ENCODE measurements at regions not wholly inside any gene's neighbourhood (a gene's known extent, or its start where the extent isn't known, plus 50 kb on each side); places are given as distances from the start of the nearest gene placed in this dataset.
"Not testable (repeated sequence)": the region's sequence is repeated elsewhere in the genome, so short reads cannot be mapped to it uniquely, and the experiment has no call there.

- not testable (repeated sequence) for H3K36me3 Mint-ChIP-seq (ENCODE audit: low read depth); H3K4me3 Mint-ChIP-seq; DNase-seq; H3K27me3 ChIP-seq (ENCODE audit: control insufficient read depth, insufficient read depth, low read length, poor library complexity, severe bottlenecking); H3K4me3 ChIP-seq (ENCODE audit: low read length); H3K27me3 Mint-ChIP-seq (ENCODE audit: insufficient read depth); H3K4me1 ChIP-seq (ENCODE audit: control insufficient read depth, insufficient read depth, low read length); H3K9ac ChIP-seq (ENCODE audit: extremely low read depth, low read length, poor library complexity, severe bottlenecking); H3K27ac Mint-ChIP-seq; H3K4me1 Mint-ChIP-seq; H3K36me3 ChIP-seq (ENCODE audit: control insufficient read depth, insufficient read depth, low read length); H3K9me3 ChIP-seq (ENCODE audit: control insufficient read depth, low read length); H3K27ac ChIP-seq (ENCODE audit: low read depth, low read length)
- 78 to 83% methylated on average over 8 to 20 of the region's 20 CpGs for WGBS, 2 experiments (ENCODE audit: insufficient coverage in 1 of 2, insufficient read length in 1 of 2)
- H3K9me3 Mint-ChIP-seq = peaks cover 60% of the 10 kb centered on the region
These were observed 188.9 kb downstream of the CCT8L2 start for GRCh38 chr22:16403661-16404060.

- not testable (repeated sequence) for H3K27ac Mint-ChIP-seq; H3K9me3 ChIP-seq (ENCODE audit: control insufficient read depth, low read length)
- peaks cover 64% of the 10 kb centered on the region for H3K9me3 Mint-ChIP-seq
These were observed 189.7 kb downstream of the CCT8L2 start for GRCh38 chr22:16402874-16403399.

GRCh38 chr22:16393476-16393875 is 199.1 kb downstream of the CCT8L2 start:
- not testable (repeated sequence) for H3K4me1 ChIP-seq (ENCODE audit: control insufficient read depth, insufficient read depth, low read length); H3K27ac Mint-ChIP-seq; H3K36me3 Mint-ChIP-seq (ENCODE audit: low read depth); H3K27me3 Mint-ChIP-seq (ENCODE audit: insufficient read depth); H3K36me3 ChIP-seq (ENCODE audit: control insufficient read depth, insufficient read depth, low read length); DNase-seq; H3K4me1 Mint-ChIP-seq; H3K9me3 ChIP-seq (ENCODE audit: control insufficient read depth, low read length); H3K27ac ChIP-seq (ENCODE audit: low read depth, low read length); H3K9ac ChIP-seq (ENCODE audit: extremely low read depth, low read length, poor library complexity, severe bottlenecking); H3K4me3 Mint-ChIP-seq; H3K27me3 ChIP-seq (ENCODE audit: control insufficient read depth, insufficient read depth, low read length, poor library complexity, severe bottlenecking); H3K4me3 ChIP-seq (ENCODE audit: low read length)
- peaks cover 76% of the 10 kb centered on the region for H3K9me3 Mint-ChIP-seq
- WGBS, 2 experiments (ENCODE audit: insufficient coverage in 1 of 2, insufficient read length in 1 of 2) = 55% methylated on average over 2 of the region's 2 CpGs; no CpG with 5 or more reads in 1 of the 2 experiments

More at GRCh38 chr22:16402874-16403399, 189.7 kb downstream of the CCT8L2 start:
- H3K36me3 Mint-ChIP-seq (ENCODE audit: low read depth); DNase-seq; H3K4me3 ChIP-seq (ENCODE audit: low read length); H3K27me3 ChIP-seq (ENCODE audit: control insufficient read depth, insufficient read depth, low read length, poor library complexity, severe bottlenecking); H3K36me3 ChIP-seq (ENCODE audit: control insufficient read depth, insufficient read depth, low read length); H3K27ac ChIP-seq (ENCODE audit: low read depth, low read length); H3K4me3 Mint-ChIP-seq; H3K4me1 Mint-ChIP-seq; H3K4me1 ChIP-seq (ENCODE audit: control insufficient read depth, insufficient read depth, low read length); H3K9ac ChIP-seq (ENCODE audit: extremely low read depth, low read length, poor library complexity, severe bottlenecking); H3K27me3 Mint-ChIP-seq (ENCODE audit: insufficient read depth): not testable (repeated sequence)
- WGBS, 2 experiments (ENCODE audit: insufficient coverage in 1 of 2, insufficient read length in 1 of 2) = 55 to 76% methylated on average over 2 to 6 of the region's 6 CpGs

GRCh38 chr22:16391417-16391930 is 201.1 kb downstream of the CCT8L2 start:
- H3K9me3 Mint-ChIP-seq = peaks cover 73% of the 10 kb centered on the region
- not testable (repeated sequence) for H3K4me1 Mint-ChIP-seq; H3K27ac ChIP-seq (ENCODE audit: low read depth, low read length); H3K9ac ChIP-seq (ENCODE audit: extremely low read depth, low read length, poor library complexity, severe bottlenecking); DNase-seq; H3K4me3 Mint-ChIP-seq; H3K9me3 ChIP-seq (ENCODE audit: control insufficient read depth, low read length); H3K4me3 ChIP-seq (ENCODE audit: low read length); H3K27ac Mint-ChIP-seq; H3K4me1 ChIP-seq (ENCODE audit: control insufficient read depth, insufficient read depth, low read length); H3K27me3 ChIP-seq (ENCODE audit: control insufficient read depth, insufficient read depth, low read length, poor library complexity, severe bottlenecking); H3K27me3 Mint-ChIP-seq (ENCODE audit: insufficient read depth); H3K36me3 Mint-ChIP-seq (ENCODE audit: low read depth); H3K36me3 ChIP-seq (ENCODE audit: control insufficient read depth, insufficient read depth, low read length)
- 90 to 92% methylated on average over 4 to 19 of the region's 20 CpGs for WGBS, 2 experiments (ENCODE audit: insufficient coverage in 1 of 2, insufficient read length in 1 of 2)

GRCh38 chr22:16390541-16391217 is 201.9 kb downstream of the CCT8L2 start:
- 83 to 96% methylated on average over 5 to 27 of the region's 31 CpGs for WGBS, 2 experiments (ENCODE audit: insufficient coverage in 1 of 2, insufficient read length in 1 of 2)
- H3K4me3 ChIP-seq (ENCODE audit: low read length); H3K4me3 Mint-ChIP-seq; H3K9me3 ChIP-seq (ENCODE audit: control insufficient read depth, low read length); H3K4me1 ChIP-seq (ENCODE audit: control insufficient read depth, insufficient read depth, low read length); H3K4me1 Mint-ChIP-seq; DNase-seq; H3K9ac ChIP-seq (ENCODE audit: extremely low read depth, low read length, poor library complexity, severe bottlenecking); H3K36me3 ChIP-seq (ENCODE audit: control insufficient read depth, insufficient read depth, low read length); H3K27me3 ChIP-seq (ENCODE audit: control insufficient read depth, insufficient read depth, low read length, poor library complexity, severe bottlenecking); H3K27me3 Mint-ChIP-seq (ENCODE audit: insufficient read depth); H3K27ac ChIP-seq (ENCODE audit: low read depth, low read length); H3K27ac Mint-ChIP-seq; H3K36me3 Mint-ChIP-seq (ENCODE audit: low read depth): not testable (repeated sequence)
- H3K9me3 Mint-ChIP-seq = peaks cover 74% of the 10 kb centered on the region

- not testable (repeated sequence) for H3K27ac Mint-ChIP-seq; H3K4me3 Mint-ChIP-seq; H3K4me1 Mint-ChIP-seq; H3K4me1 ChIP-seq (ENCODE audit: control insufficient read depth, insufficient read depth, low read length); H3K27me3 Mint-ChIP-seq (ENCODE audit: insufficient read depth); H3K36me3 Mint-ChIP-seq (ENCODE audit: low read depth); DNase-seq; H3K9me3 ChIP-seq (ENCODE audit: control insufficient read depth, low read length); H3K4me3 ChIP-seq (ENCODE audit: low read length); H3K27ac ChIP-seq (ENCODE audit: low read depth, low read length); H3K27me3 ChIP-seq (ENCODE audit: control insufficient read depth, insufficient read depth, low read length, poor library complexity, severe bottlenecking); H3K36me3 ChIP-seq (ENCODE audit: control insufficient read depth, insufficient read depth, low read length); H3K9ac ChIP-seq (ENCODE audit: extremely low read depth, low read length, poor library complexity, severe bottlenecking)
- WGBS, 2 experiments (ENCODE audit: insufficient coverage in 1 of 2, insufficient read length in 1 of 2) = 92 to 95% methylated on average over 3 to 11 of the region's 11 CpGs
- H3K9me3 Mint-ChIP-seq = peaks cover 72% of the 10 kb centered on the region
These were observed 202.6 kb downstream of the CCT8L2 start for GRCh38 chr22:16390046-16390445.

- not testable (repeated sequence) for H3K4me1 ChIP-seq (ENCODE audit: control insufficient read depth, insufficient read depth, low read length); H3K4me3 ChIP-seq (ENCODE audit: low read length); H3K27ac ChIP-seq (ENCODE audit: low read depth, low read length); H3K9me3 ChIP-seq (ENCODE audit: control insufficient read depth, low read length); DNase-seq; H3K4me3 Mint-ChIP-seq; H3K27ac Mint-ChIP-seq; H3K9ac ChIP-seq (ENCODE audit: extremely low read depth, low read length, poor library complexity, severe bottlenecking); H3K27me3 Mint-ChIP-seq (ENCODE audit: insufficient read depth); H3K36me3 Mint-ChIP-seq (ENCODE audit: low read depth); H3K36me3 ChIP-seq (ENCODE audit: control insufficient read depth, insufficient read depth, low read length); H3K27me3 ChIP-seq (ENCODE audit: control insufficient read depth, insufficient read depth, low read length, poor library complexity, severe bottlenecking); H3K4me1 Mint-ChIP-seq
- 84 to 88% methylated on average over 5 to 12 of the region's 12 CpGs for WGBS, 2 experiments (ENCODE audit: insufficient coverage in 1 of 2, insufficient read length in 1 of 2)
- peaks cover 68% of the 10 kb centered on the region for H3K9me3 Mint-ChIP-seq
These were observed 203.4 kb downstream of the CCT8L2 start for GRCh38 chr22:16389256-16389655.
